Liver (tissue), 7 donors: ENCODE measurements at regions not wholly inside any gene's neighbourhood (a gene's known extent, or its start where the extent isn't known, plus 50 kb on each side); places are given as distances from the start of the nearest gene placed in this dataset.

Source experiments
- DNase-seq: peaks from one replicate; pipeline ENCODE4 v3.0.0-alpha.2; 2017; ENCODE audit warnings: low spot score
- H3K27ac ChIP-seq, 2 donors: one replicate each; pipeline ENCODE4 v1.7.0; 2013; ENCODE audit warnings: inconsistent platforms in 2 of 2, low read length in 2 of 2, control low read depth in 1 of 2, low read depth in 1 of 2, mild to moderate bottlenecking in 1 of 2
- H3K27me3 ChIP-seq, 4 donors: one replicate each; pipeline versions ENCODE4 v1.6.1 to v1.7.0; 2013; ENCODE audit warnings: low read length in 3 of 4, inconsistent platforms in 1 of 4, mild to moderate bottlenecking in 1 of 4, moderate library complexity in 1 of 4; ENCODE audit not compliant: control insufficient read depth in 4 of 4, insufficient read depth in 4 of 4
- H3K36me3 ChIP-seq, 4 donors: one replicate each; pipeline versions ENCODE4 v1.6.1 to v1.7.0; 2013; ENCODE audit warnings: low read length in 3 of 4, mild to moderate bottlenecking in 3 of 4, low read depth in 1 of 4, moderate library complexity in 1 of 4; ENCODE audit not compliant: control insufficient read depth in 4 of 4, insufficient read depth in 3 of 4
- H3K4me1 ChIP-seq, 4 donors: one replicate each; pipeline versions ENCODE4 v1.6.1 to v1.7.0; 2013; ENCODE audit warnings: low read length in 3 of 4, mild to moderate bottlenecking in 3 of 4, moderate library complexity in 1 of 4; ENCODE audit not compliant: control insufficient read depth in 4 of 4, insufficient read depth in 4 of 4
- H3K4me3 ChIP-seq, 3 donors: one replicate each; pipeline versions ENCODE4 v1.6.1 to v1.7.0; 2013; ENCODE audit warnings: low read length in 3 of 3, control low read depth in 1 of 3, low read depth in 1 of 3, mild to moderate bottlenecking in 1 of 3
- H3K9ac ChIP-seq, 2 donors: one replicate each; pipeline ENCODE4 v1.7.0; 2013; ENCODE audit warnings: low read length in 2 of 2, mild to moderate bottlenecking in 2 of 2, moderate library complexity in 2 of 2, control low read depth in 1 of 2, low read depth in 1 of 2
- H3K9me3 ChIP-seq, 4 donors: one replicate each; pipeline versions ENCODE4 v1.6.1 to v1.7.0; 2013; ENCODE audit warnings: low read length in 3 of 4; ENCODE audit not compliant: control insufficient read depth in 4 of 4
- ATF3 ChIP-seq: IDR thresholded peaks from 2 replicates; pipeline ENCODE4 v1.6.1; 2016; ENCODE audit warnings: antibody characterized with exemption
- FOXA1 ChIP-seq: IDR thresholded peaks from 2 replicates; pipeline ENCODE4 v1.6.1; 2016; ENCODE audit warnings: antibody characterized with exemption
- FOXA2 ChIP-seq: IDR thresholded peaks from 2 replicates; pipeline ENCODE4 v1.6.1; 2016; ENCODE audit warnings: antibody characterized with exemption
- HNF4A ChIP-seq, 2 donors: conservative IDR thresholded peaks; 2 replicates each; pipeline ENCODE4 v1.6.1; 2016; ENCODE audit warnings: antibody characterized with exemption in 2 of 2, mild to moderate bottlenecking in 2 of 2
- JUND ChIP-seq, 2 donors: IDR thresholded peaks; 2 replicates each; pipeline ENCODE4 v1.6.1; 2016; ENCODE audit warnings: antibody characterized with exemption in 2 of 2
- MAX ChIP-seq: IDR thresholded peaks from 2 replicates; pipeline ENCODE4 v1.6.1; 2016; ENCODE audit warnings: antibody characterized with exemption
- NR2F2 ChIP-seq: IDR thresholded peaks from 2 replicates; pipeline ENCODE4 v1.6.1; 2016; ENCODE audit warnings: antibody characterized with exemption
- REST ChIP-seq: IDR thresholded peaks from 2 replicates; pipeline ENCODE4 v1.6.1; 2016; ENCODE audit warnings: antibody characterized with exemption, mild to moderate bottlenecking
- TAF1 ChIP-seq: conservative IDR thresholded peaks from 2 replicates; pipeline ENCODE4 v1.6.1; 2016; ENCODE audit warnings: antibody characterized with exemption, mild to moderate bottlenecking
- YY1 ChIP-seq: IDR thresholded peaks from 2 replicates; pipeline ENCODE4 v1.6.1; 2016; ENCODE audit warnings: antibody characterized with exemption, mild to moderate bottlenecking
- ZBTB33 ChIP-seq: IDR thresholded peaks from 2 replicates; pipeline ENCODE4 v1.6.1; 2016; ENCODE audit warnings: antibody characterized with exemption
- WGBS: extraction: QIAGEN DNeasy Blood & Tissue Kit; methylation state at CpG from one replicate; pipeline ENCODE4 v1.1.7; 2013; 5-methylcytosine and 5-hydroxymethylcytosine counted together
- donor health status: healthy.
- donor health status: healthy.
- donor health status: healthy.
- donor health status: healthy.

- DNase-seq, result no peak
- peaks cover 0 to 2% (median 0%) of the 10 kb centered on the region in 4 donors for H3K27me3 ChIP-seq
- TF ChIP-seq HNF4A (conservative IDR thresholded peaks at IDR 0.05) (no peak), REST (no peak), MAX (no peak), ZBTB33 (no peak), FOXA2 (no peak), NR2F2 (no peak), ATF3 (no peak), YY1 (no peak), JUND (IDR thresholded peaks at IDR 0.05) (no peak)
- no peaks in the 10 kb centered on the region for H3K36me3 ChIP-seq
- H3K9me3 ChIP-seq, result no peaks in the 10 kb centered on the region
- no peak overlapping the region for H3K27ac ChIP-seq
- 81% methylated on average over 2 of the region's 2 CpGs for WGBS
- no peak overlapping the region for H3K9ac ChIP-seq
- H3K4me3 ChIP-seq, result no peak overlapping the region
- no peaks in the 10 kb centered on the region for H3K4me1 ChIP-seq
Observed at GRCh38 chr5:120255214-120255613, 208.9 kb upstream of the PRR16 start.

- TF ChIP-seq YY1, result no peak
- TF ChIP-seq MAX, result no peak
- TF ChIP-seq ZBTB33, result no peak
- no peak for TF ChIP-seq REST
- no peak for TF ChIP-seq TAF1
- no peak for TF ChIP-seq FOXA1
- Histone ChIP-seq H3K4me3 (no peak overlapping the region), H3K36me3 (no peaks in the 10 kb centered on the region), H3K9me3 (no peaks in the 10 kb centered on the region), H3K9ac (no peak overlapping the region), H3K27me3 (peaks cover 0 to 2% (median 0%) of the 10 kb centered on the region in 4 donors), H3K4me1 (no peaks in the 10 kb centered on the region), H3K27ac (no peak overlapping the region)
- WGBS, result 24% methylated on average over 1 of the region's 1 CpG
- no peak for DNase-seq
Observed at GRCh38 chr5:120256376-120256775, 207.7 kb upstream of the PRR16 start.
